ENCODE measurements at regions not wholly inside any gene's neighbourhood (a gene's known extent, or its start where the extent isn't known, plus 50 kb on each side); places are given as distances from the start of the nearest gene placed in this dataset.

DNA sequence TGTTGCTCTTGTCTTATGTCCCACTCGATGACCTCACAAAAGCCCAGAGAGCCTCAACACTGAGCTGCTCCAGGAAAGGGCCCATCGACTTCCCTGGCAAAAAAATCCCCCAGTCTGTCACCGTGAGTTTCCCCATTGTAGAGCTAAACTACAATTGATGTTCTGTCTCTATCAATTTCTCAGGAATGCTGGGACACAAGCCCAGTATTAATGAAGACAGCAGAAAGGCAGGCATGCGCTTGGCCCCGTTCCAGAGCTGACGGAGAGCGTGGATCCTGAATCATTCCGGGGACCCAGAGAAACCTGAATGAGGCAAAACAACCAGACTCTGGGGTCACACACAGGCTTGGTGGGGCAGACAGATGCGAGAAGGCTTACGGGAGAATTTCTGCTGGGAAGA is 146.9 kb downstream of the TTC32 start:
- Histone ChIP-seq H3K36me3 (no peaks in the 10 kb centered on the region), H3K9me3 (no peaks in the 10 kb centered on the region), H3K27me3 (ENCODE audit: low read depth) (no peaks in the 10 kb centered on the region), H3K4me1 (no peaks in the 10 kb centered on the region), H3K27ac (no peak overlapping the region), H3K4me3 (no peak overlapping the region)
- TF ChIP-seq, protein P1, sequence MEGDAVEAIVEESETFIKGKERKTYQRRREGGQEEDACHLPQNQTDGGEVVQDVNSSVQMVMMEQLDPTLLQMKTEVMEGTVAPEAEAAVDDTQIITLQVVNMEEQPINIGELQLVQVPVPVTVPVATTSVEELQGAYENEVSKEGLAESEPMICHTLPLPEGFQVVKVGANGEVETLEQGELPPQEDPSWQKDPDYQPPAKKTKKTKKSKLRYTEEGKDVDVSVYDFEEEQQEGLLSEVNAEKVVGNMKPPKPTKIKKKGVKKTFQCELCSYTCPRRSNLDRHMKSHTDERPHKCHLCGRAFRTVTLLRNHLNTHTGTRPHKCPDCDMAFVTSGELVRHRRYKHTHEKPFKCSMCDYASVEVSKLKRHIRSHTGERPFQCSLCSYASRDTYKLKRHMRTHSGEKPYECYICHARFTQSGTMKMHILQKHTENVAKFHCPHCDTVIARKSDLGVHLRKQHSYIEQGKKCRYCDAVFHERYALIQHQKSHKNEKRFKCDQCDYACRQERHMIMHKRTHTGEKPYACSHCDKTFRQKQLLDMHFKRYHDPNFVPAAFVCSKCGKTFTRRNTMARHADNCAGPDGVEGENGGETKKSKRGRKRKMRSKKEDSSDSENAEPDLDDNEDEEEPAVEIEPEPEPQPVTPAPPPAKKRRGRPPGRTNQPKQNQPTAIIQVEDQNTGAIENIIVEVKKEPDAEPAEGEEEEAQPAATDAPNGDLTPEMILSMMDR (IDR thresholded peaks at IDR 0.05): no peak
- intact Hi-C loops (cut with DNase I): no loop called here
- ATAC-seq (no peak), DNase-seq (no peak)

DNA sequence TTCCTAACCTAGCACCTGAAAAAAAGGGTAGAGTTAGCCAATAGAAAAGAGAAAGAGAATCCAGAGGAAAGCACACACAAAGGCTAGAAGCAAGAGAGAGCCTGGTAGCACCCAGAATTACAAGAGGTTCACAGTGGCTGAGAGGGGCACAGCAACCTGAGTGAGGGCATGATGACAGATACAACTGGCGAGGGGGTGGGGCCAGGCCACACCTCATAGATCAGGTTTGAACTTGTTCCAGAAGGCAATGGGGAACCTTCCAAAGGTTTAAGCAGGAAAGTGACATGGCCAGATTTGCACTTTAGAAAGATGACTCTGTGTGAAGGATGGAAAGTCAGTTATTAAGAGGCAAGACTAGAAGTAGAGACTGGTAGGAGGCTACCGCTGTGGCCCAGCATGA is 148.0 kb downstream of the TTC32 start:
- intact Hi-C loops (cut with DNase I): no loop called here
- no peak for ATAC-seq
- H3K4me1 ChIP-seq: no peaks in the 10 kb centered on the region

DNA sequence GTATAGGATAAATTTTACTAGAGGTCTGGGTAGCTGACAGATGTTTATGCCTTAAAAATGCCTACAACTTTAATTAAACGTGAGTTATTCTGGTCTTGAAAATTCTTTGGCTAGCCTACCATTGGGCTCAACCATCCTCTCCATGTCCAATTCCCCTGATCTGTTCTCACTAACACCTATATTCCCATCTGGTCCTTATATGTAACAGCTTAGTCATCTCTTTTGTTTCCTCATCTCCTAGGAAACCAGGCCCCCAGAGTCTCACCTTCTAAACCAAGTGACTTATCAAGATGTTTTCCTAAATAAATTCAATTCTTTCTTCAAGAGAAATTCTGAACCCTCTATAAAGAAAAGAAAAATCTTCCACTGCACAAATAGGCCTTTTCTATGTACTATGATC is 148.5 kb downstream of the TTC32 start:
- Histone ChIP-seq H3K36me3 (no peaks in the 10 kb centered on the region), H3K9me3 (no peaks in the 10 kb centered on the region), H3K4me3 (no peak overlapping the region), H3K27me3 (ENCODE audit: low read depth) (no peaks in the 10 kb centered on the region), H3K4me1 (no peaks in the 10 kb centered on the region), H3K27ac (no peak overlapping the region)
- ATAC-seq (no peak), DNase-seq (no peak)
- intact Hi-C loops (cut with DNase I): no loop called here
- TF ChIP-seq, protein P1 (IDR thresholded peaks at IDR 0.05): no peak

More for the DNA sequence above, 148.0 kb downstream of the TTC32 start:
- DNase-seq: no peak
- Histone ChIP-seq H3K9me3 (no peaks in the 10 kb centered on the region), H3K36me3 (no peaks in the 10 kb centered on the region), H3K4me3 (no peak overlapping the region), H3K27me3 (ENCODE audit: low read depth) (no peaks in the 10 kb centered on the region), H3K27ac (no peak overlapping the region)
- TF ChIP-seq, protein P1 (IDR thresholded peaks at IDR 0.05): no peak

DNA sequence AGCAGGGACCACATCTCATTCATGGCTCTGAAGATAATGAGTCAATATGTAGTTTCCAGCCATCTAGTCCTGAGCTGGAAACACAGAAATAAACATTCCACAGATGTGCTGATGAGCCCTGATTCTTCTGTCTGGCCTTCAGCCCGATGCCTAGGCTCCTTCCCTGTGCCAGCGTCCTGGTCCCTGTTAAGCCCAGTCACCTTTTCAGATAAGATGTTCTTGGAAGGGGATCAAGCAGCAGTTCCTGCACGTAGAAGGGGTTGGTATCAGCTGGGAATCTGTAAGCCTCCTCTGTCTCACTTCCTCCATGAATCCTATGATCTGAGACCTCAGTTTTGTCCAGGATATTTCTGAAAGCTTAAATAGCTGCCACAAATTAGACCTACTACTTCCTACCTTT is 149.3 kb downstream of the TTC32 start:
- no peaks in the 10 kb centered on the region for H3K36me3 ChIP-seq
- H3K27ac ChIP-seq: no peak overlapping the region
- H3K27me3 ChIP-seq (ENCODE audit: low read depth): no peaks in the 10 kb centered on the region
- H3K4me1 ChIP-seq: no peaks in the 10 kb centered on the region
- intact Hi-C loops (cut with DNase I): no loop called here
- no peak for ATAC-seq
- DNase-seq: no peak
- no peaks in the 10 kb centered on the region for H3K9me3 ChIP-seq
- TF ChIP-seq, protein P1 (IDR thresholded peaks at IDR 0.05): no peak
- H3K4me3 ChIP-seq: no peak overlapping the region

DNA sequence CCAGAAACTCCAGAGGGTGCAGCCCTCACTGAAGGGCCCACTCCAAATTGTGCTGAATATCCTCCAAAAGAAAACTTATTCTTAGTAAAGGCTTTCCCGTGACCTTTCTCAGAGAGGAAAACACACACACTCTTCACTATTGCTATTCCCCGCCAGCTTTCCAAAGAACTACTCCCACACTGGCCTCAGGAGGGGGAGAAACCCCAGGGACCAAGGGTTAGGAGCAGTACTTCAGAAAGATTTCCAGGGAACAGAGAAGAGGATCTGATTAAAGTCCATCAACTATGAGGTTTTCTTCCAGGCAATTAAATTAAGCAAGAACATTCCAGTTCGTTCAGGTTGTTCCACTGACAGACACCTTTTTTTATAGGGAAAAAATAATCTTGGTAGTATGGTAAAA is 150.2 kb downstream of the TTC32 start:
- intact Hi-C loops (cut with DNase I): no loop called here
- DNase-seq (no peak), ATAC-seq (no peak)
- Histone ChIP-seq H3K27me3 (ENCODE audit: low read depth) (no peaks in the 10 kb centered on the region), H3K9me3 (no peaks in the 10 kb centered on the region), H3K4me1 (no peaks in the 10 kb centered on the region), H3K4me3 (no peak overlapping the region), H3K27ac (no peak overlapping the region), H3K36me3 (no peaks in the 10 kb centered on the region)
- TF ChIP-seq, protein P1 (IDR thresholded peaks at IDR 0.05): no peak

DNA sequence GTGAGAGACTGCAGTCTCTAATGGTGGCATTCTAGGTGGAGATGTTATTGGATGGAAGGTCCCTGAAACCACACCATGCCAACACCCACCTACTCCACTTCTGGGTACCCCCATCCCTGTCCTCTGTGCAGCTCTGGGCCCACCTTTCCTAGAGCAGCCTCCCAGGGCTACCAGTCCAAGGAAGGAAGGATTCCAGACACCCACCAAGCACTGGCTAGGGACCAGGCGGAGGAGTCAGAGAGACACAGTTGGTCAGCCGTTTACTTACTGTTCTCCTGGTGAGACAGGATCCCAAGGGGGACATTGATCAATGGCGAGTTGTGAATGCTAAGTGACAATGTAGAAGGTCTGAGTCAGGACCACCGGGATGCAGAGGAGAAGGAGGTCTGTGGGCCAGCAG is 151.6 kb downstream of the TTC32 start:
- TF ChIP-seq, protein P1 (IDR thresholded peaks at IDR 0.05): no peak
- intact Hi-C loops (cut with DNase I): no loop called here
- no peak overlapping the region for H3K27ac ChIP-seq
- H3K4me3 ChIP-seq: no peak overlapping the region
- H3K9me3 ChIP-seq: no peaks in the 10 kb centered on the region
- H3K27me3 ChIP-seq (ENCODE audit: low read depth): no peaks in the 10 kb centered on the region
- ATAC-seq (no peak), DNase-seq (no peak)
- no peaks in the 10 kb centered on the region for H3K36me3 ChIP-seq
- no peaks in the 10 kb centered on the region for H3K4me1 ChIP-seq
